ENCODE measurements at regions not wholly inside any gene's neighbourhood (a gene's known extent, or its start where the extent isn't known, plus 50 kb on each side); places are given as distances from the start of the nearest gene placed in this dataset.

DNA sequence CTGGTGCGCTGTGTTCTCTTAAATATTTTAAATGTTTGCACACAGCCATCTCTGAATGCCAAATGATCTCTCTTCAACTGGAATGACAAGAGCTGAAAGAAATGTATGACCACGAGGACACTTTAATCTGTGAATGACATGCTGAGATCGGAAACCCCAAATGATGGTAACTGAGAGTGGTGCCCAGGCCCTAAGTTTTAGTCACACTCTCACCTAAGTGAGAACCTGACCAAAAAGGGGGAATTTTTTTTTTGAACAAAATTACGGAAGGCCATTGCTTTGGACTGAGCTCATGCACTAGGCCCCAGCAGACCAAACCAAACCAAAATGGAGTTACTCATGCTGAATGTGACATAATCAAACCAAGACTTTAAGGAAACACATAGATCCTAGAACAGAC is 167.1 kb upstream of the TUT7 start:
- DNase-seq (no peak), ATAC-seq (ENCODE audit: low read depth) (no peak)
- Histone ChIP-seq H2BK15ac (ENCODE audit: low read depth, low read length) (no peak overlapping the region), H3K14ac (replicated peaks; ENCODE audit: low read depth, low read length) (no peak overlapping the region), H3K36me3 (ENCODE audit: control insufficient read depth, insufficient read depth, low read length) (no peaks in the 10 kb centered on the region), H4K5ac (ENCODE audit: low read depth, low read length) (no peak overlapping the region), H3K27me3 (ENCODE audit: control insufficient read depth, insufficient read depth, low read length) (0 out of 2 replicates have a peak, but pooled peaks cover 2% of the 10 kb centered on the region), H4K8ac (ENCODE audit: low read depth in 2 of 2, low read length in 2 of 2) (no peak overlapping the region), H2AK5ac (ENCODE audit: low read depth, low read length) (no peak overlapping the region), H2BK20ac (ENCODE audit: low read depth, low read length) (no peak overlapping the region), H3K56ac (ENCODE audit: extremely low read depth, insufficient read depth, low read length) (no peak overlapping the region), H3K18ac (ENCODE audit: low read depth, low read length) (peak overlapping the region; percentile 38; the same call in 1 of the 2 replicates), H3K4me3 (ENCODE audit: insufficient read depth, low read depth, low read length) (no peak overlapping the region), H2AK9ac (replicated peaks; ENCODE audit: low read depth, low read length, poor library complexity) (no peak overlapping the region), H3K9me3 (ENCODE audit: control insufficient read depth, insufficient read depth, low read length) (no peaks in the 10 kb centered on the region), H3K4me1 (ENCODE audit: control insufficient read depth, insufficient read depth, low read length) (no peaks in the 10 kb centered on the region), H3K23ac (ENCODE audit: low read depth, low read length) (no peak overlapping the region), H3K27ac (ENCODE audit: insufficient read depth, low read length) (no peak overlapping the region), H4K91ac (ENCODE audit: insufficient read depth, low read depth, low read length) (no peak overlapping the region), H3K79me1 (ENCODE audit: low read depth in 1 of 2, low read length in 2 of 2) (no peaks in the 10 kb centered on the region), H4K20me1 (ENCODE audit: insufficient read depth, low read length) (no peaks in the 10 kb centered on the region), H3K9ac (ENCODE audit: low read depth, low read length) (no peak overlapping the region), H2BK120ac (ENCODE audit: low read depth, low read length) (no peak overlapping the region), H3K4me2 (ENCODE audit: low read depth, low read length) (no peak overlapping the region), H3K4ac (ENCODE audit: low read depth, low read length) (no peak overlapping the region), H2BK5ac (ENCODE audit: low read depth, low read length, poor library complexity, severe bottlenecking) (no peak overlapping the region), H3K9me1 (ENCODE audit: insufficient read depth, low read length) (no peaks in the 10 kb centered on the region), H2AFZ (replicated peaks; ENCODE audit: low read length, poor library complexity) (no peak overlapping the region)
- BruUV-seq (replicated peaks): no TSS peak
- dilution Hi-C loops (cut with HindIII; ENCODE audit: low sequenced_read_pairs, unreplicated experiment): no loop called here
- TF ChIP-seq RCOR1 (IDR thresholded peaks at IDR 0.05; ENCODE audit: insufficient replicate concordance, low read length) (no peak), POLR2A (IDR thresholded peaks at IDR 0.05; ENCODE audit: low read depth, low read length) (no peak), RAD21 (IDR thresholded peaks at IDR 0.05; ENCODE audit: low read length) (no peak), CHD1 (IDR thresholded peaks at IDR 0.05; ENCODE audit: low read depth, low read length) (no peak), CEBPB (IDR thresholded peaks at IDR 0.05; ENCODE audit: low read depth, low read length) (no peak), MXI1 (IDR thresholded peaks at IDR 0.05; ENCODE audit: borderline replicate concordance, low read depth, low read length) (no peak), BHLHE40 (IDR thresholded peaks at IDR 0.05; ENCODE audit: low read depth, low read length) (no peak), FOS (IDR thresholded peaks at IDR 0.05; ENCODE audit: low read depth, low read length) (no peak), RFX5 (IDR thresholded peaks at IDR 0.05; ENCODE audit: low read depth, low read length) (no peak), NFE2L2 (IDR thresholded peaks at IDR 0.05; ENCODE audit: low read depth, low read length) (no peak), MAFK (IDR thresholded peaks at IDR 0.05; ENCODE audit: low read depth, low read length) (no peak), MAZ (IDR thresholded peaks at IDR 0.05; ENCODE audit: borderline replicate concordance, low read depth, low read length) (no peak), SMC3 (IDR thresholded peaks at IDR 0.05; ENCODE audit: low read depth, low read length) (no peak)
- TF ChIP-seq, protein P1, sequence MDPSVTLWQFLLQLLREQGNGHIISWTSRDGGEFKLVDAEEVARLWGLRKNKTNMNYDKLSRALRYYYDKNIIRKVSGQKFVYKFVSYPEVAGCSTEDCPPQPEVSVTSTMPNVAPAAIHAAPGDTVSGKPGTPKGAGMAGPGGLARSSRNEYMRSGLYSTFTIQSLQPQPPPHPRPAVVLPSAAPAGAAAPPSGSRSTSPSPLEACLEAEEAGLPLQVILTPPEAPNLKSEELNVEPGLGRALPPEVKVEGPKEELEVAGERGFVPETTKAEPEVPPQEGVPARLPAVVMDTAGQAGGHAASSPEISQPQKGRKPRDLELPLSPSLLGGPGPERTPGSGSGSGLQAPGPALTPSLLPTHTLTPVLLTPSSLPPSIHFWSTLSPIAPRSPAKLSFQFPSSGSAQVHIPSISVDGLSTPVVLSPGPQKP (IDR thresholded peaks at IDR 0.05; ENCODE audit: borderline replicate concordance, low read depth, low read length): no peak
- TF ChIP-seq, protein P2, sequence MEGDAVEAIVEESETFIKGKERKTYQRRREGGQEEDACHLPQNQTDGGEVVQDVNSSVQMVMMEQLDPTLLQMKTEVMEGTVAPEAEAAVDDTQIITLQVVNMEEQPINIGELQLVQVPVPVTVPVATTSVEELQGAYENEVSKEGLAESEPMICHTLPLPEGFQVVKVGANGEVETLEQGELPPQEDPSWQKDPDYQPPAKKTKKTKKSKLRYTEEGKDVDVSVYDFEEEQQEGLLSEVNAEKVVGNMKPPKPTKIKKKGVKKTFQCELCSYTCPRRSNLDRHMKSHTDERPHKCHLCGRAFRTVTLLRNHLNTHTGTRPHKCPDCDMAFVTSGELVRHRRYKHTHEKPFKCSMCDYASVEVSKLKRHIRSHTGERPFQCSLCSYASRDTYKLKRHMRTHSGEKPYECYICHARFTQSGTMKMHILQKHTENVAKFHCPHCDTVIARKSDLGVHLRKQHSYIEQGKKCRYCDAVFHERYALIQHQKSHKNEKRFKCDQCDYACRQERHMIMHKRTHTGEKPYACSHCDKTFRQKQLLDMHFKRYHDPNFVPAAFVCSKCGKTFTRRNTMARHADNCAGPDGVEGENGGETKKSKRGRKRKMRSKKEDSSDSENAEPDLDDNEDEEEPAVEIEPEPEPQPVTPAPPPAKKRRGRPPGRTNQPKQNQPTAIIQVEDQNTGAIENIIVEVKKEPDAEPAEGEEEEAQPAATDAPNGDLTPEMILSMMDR (conservative IDR thresholded peaks at IDR 0.05; ENCODE audit: low read depth, low read length): no peak
- TF ChIP-seq, protein P3, sequence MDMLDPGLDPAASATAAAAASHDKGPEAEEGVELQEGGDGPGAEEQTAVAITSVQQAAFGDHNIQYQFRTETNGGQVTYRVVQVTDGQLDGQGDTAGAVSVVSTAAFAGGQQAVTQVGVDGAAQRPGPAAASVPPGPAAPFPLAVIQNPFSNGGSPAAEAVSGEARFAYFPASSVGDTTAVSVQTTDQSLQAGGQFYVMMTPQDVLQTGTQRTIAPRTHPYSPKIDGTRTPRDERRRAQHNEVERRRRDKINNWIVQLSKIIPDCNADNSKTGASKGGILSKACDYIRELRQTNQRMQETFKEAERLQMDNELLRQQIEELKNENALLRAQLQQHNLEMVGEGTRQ (IDR thresholded peaks at IDR 0.05; ENCODE audit: low read depth, low read length): no peak
- in situ Hi-C loops (cut with MboI; ENCODE audit: low sequenced_read_pairs): no loop called here
- POLR2A ChIA-PET (ENCODE audit: unreplicated experiment): no interaction called here
- no CpG with 5 or more reads among the region's 4 CpGs for WGBS, 2 experiments (ENCODE audit: extremely low coverage in 2 of 2, insufficient read length in 1 of 2)
- intact Hi-C loops (cut with micrococcal nuclease): no loop called here
- CTCF ChIA-PET: no interaction called here
